T-helper 1 cell (primary cell): ENCODE measurements at regions not wholly inside any gene's neighbourhood (a gene's known extent, or its start where the extent isn't known, plus 50 kb on each side); places are given as distances from the start of the nearest gene placed in this dataset.
"Not testable (repeated sequence)": the region's sequence is repeated elsewhere in the genome, so short reads cannot be mapped to it uniquely, and the experiment has no call there.

Experiments
- DNase-seq, 5 donors: peaks; one replicate each; pipeline ENCODE4 v3.0.0-alpha.2; 2012 to 2020

GRCh38 chr9:13810510-13810909, 503.4 kb downstream of the NFIB start:
- no peak for DNase-seq

GRCh38 chr9:13809401-13809800, 504.5 kb downstream of the NFIB start:
- DNase-seq = no peak

- DNase-seq = no peak
These were observed 506.8 kb downstream of the NFIB start for GRCh38 chr9:13807118-13807517.

- DNase-seq = no peak
These were observed 507.2 kb downstream of the NFIB start for GRCh38 chr9:13806714-13807113.

GRCh38 chr9:13805546-13805945, 508.4 kb downstream of the NFIB start:
- DNase-seq = no peak

- no peak for DNase-seq
These were observed 509.4 kb downstream of the NFIB start for GRCh38 chr9:13804532-13804931.

- DNase-seq = no peak
These were observed 513.2 kb downstream of the NFIB start for GRCh38 chr9:13800776-13801175.

GRCh38 chr9:13797701-13798100, 516.2 kb downstream of the NFIB start:
- DNase-seq = not testable (repeated sequence)

- no peak for DNase-seq
These were observed 512.3 kb upstream of the MPDZ start for GRCh38 chr9:13791816-13792215.

- no peak for DNase-seq
These were observed 510.6 kb upstream of the MPDZ start for GRCh38 chr9:13790055-13790454.

- DNase-seq = no peak
These were observed 507.8 kb upstream of the MPDZ start for GRCh38 chr9:13787234-13787833.

GRCh38 chr9:13786711-13787110, 507.2 kb upstream of the MPDZ start:
- no peak for DNase-seq

GRCh38 chr9:13786131-13786530, 506.6 kb upstream of the MPDZ start:
- DNase-seq = no peak

GRCh38 chr9:13779106-13779505, 499.6 kb upstream of the MPDZ start:
- DNase-seq = no peak

- DNase-seq = no peak
These were observed 499.1 kb upstream of the MPDZ start for GRCh38 chr9:13778631-13779030.

- no peak for DNase-seq
These were observed 491.5 kb upstream of the MPDZ start for GRCh38 chr9:13770956-13771355.

- no peak for DNase-seq
These were observed 490.1 kb upstream of the MPDZ start for GRCh38 chr9:13769641-13770040.

- DNase-seq = no peak
These were observed 489.5 kb upstream of the MPDZ start for GRCh38 chr9:13769006-13769405.

- DNase-seq = no peak
These were observed 482.7 kb upstream of the MPDZ start for GRCh38 chr9:13762209-13762608.

GRCh38 chr9:13759551-13759950, 480.1 kb upstream of the MPDZ start:
- no peak for DNase-seq

- no peak for DNase-seq
These were observed 479.4 kb upstream of the MPDZ start for GRCh38 chr9:13758936-13759335.

- DNase-seq = no peak
These were observed 477.5 kb upstream of the MPDZ start for GRCh38 chr9:13756943-13757342.

- DNase-seq = no peak
These were observed 476.1 kb upstream of the MPDZ start for GRCh38 chr9:13755551-13755950.

- DNase-seq = no peak
These were observed 471.1 kb upstream of the MPDZ start for GRCh38 chr9:13750639-13751038.

GRCh38 chr9:13750061-13750460, 470.6 kb upstream of the MPDZ start:
- DNase-seq = no peak

GRCh38 chr9:13746876-13747275, 467.4 kb upstream of the MPDZ start:
- no peak for DNase-seq
